CD4-positive, CD25-positive, alpha-beta regulatory T cell (primary cell): ENCODE measurements at regions not wholly inside any gene's neighbourhood (a gene's known extent, or its start where the extent isn't known, plus 50 kb on each side); places are given as distances from the start of the nearest gene placed in this dataset.

Experiments used
- ATAC-seq, 2 donors: fragments of 150-1000 bp; cut with Tn5 transposase; one replicate each; pipeline ENCODE4 v1.10.0; 2021; ENCODE audit warnings: low read depth in 2 of 2, moderate number of reproducible peaks in 2 of 2, moderate library complexity in 1 of 2
- DNase-seq, 3 donors: peaks; one replicate each; pipeline versions ENCODE4 v3.0.0 to v3.0.0-alpha.2; 2012 to 2022; ENCODE audit warnings: mixed read lengths in 1 of 3
- H3K27ac ChIP-seq: one replicate; pipeline ENCODE4 v1.7.0; 2013; ENCODE audit warnings: mild to moderate bottlenecking, low read length; ENCODE audit not compliant: insufficient read depth, poor library complexity, severe bottlenecking
- H3K27me3 ChIP-seq: one replicate; pipeline ENCODE4 v1.7.0; 2013; ENCODE audit warnings: low read length; ENCODE audit not compliant: control insufficient read depth, insufficient read depth
- H3K36me3 ChIP-seq: one replicate; pipeline ENCODE4 v1.7.0; 2013; ENCODE audit warnings: mild to moderate bottlenecking, low read length, moderate library complexity; ENCODE audit not compliant: control insufficient read depth, insufficient read depth
- H3K4me1 ChIP-seq: 2 replicates; pipeline ENCODE4 v1.7.0; 2013; ENCODE audit warnings: mild to moderate bottlenecking, low read length; ENCODE audit not compliant: insufficient read depth, control insufficient read depth, poor library complexity, severe bottlenecking
- H3K4me3 ChIP-seq: one replicate; pipeline ENCODE4 v1.7.0; 2013; ENCODE audit warnings: low read depth, mild to moderate bottlenecking, low read length, moderate library complexity
- H3K9me3 ChIP-seq, 2 experiments: 1 replicate in 1 of 2; 2 replicates in 1 of 2; pipeline ENCODE4 v1.7.0; 2013; ENCODE audit warnings: low read length in 2 of 2, mild to moderate bottlenecking in 1 of 2, moderate library complexity in 1 of 2; ENCODE audit not compliant: control insufficient read depth in 2 of 2
- H3K27ac Mint-ChIP-seq, 3 donors: one replicate each; pipeline ENCODE4 v1.8.0; 2020 to 2022; ENCODE audit warnings: mild to moderate bottlenecking in 3 of 3, mixed read lengths in 3 of 3, moderate library complexity in 2 of 3
- H3K27me3 Mint-ChIP-seq: one replicate; pipeline ENCODE4 v1.8.0; 2022; ENCODE audit warnings: mild to moderate bottlenecking, mixed read lengths
- H3K36me3 Mint-ChIP-seq: one replicate; pipeline ENCODE4 v1.8.0; 2020; ENCODE audit warnings: mixed read lengths
- H3K4me1 Mint-ChIP-seq, 4 donors: one replicate each; pipeline ENCODE4 v1.8.0; 2020 to 2022; ENCODE audit warnings: mixed read lengths in 4 of 4, mild to moderate bottlenecking in 1 of 4
- H3K4me3 Mint-ChIP-seq, 4 donors: one replicate each; pipeline ENCODE4 v1.8.0; 2020 to 2022; ENCODE audit warnings: mild to moderate bottlenecking in 4 of 4, mixed read lengths in 4 of 4, moderate library complexity in 3 of 4
- H3K9me3 Mint-ChIP-seq, 7 donors: one replicate each; pipeline ENCODE4 v1.8.0; 2020 to 2022; ENCODE audit warnings: mixed read lengths in 7 of 7, mild to moderate bottlenecking in 3 of 7, moderate library complexity in 2 of 7

GRCh38 chr12:84069198-84069597 lies 843.4 kb downstream of the SLC6A15 start:
- H3K4me1 ChIP-seq: no peaks in the 10 kb centered on the region
- no peak for ATAC-seq
- Mint-ChIP-seq H3K9me3 (peaks cover 5 to 22% (median 16%) of the 10 kb centered on the region in 7 donors), H3K4me3 (no peak overlapping the region), H3K36me3 (no peaks in the 10 kb centered on the region), H3K27me3 (no peaks in the 10 kb centered on the region), H3K27ac (no peak overlapping the region), H3K4me1 (no peaks in the 10 kb centered on the region)
- no peak for DNase-seq
- H3K36me3 ChIP-seq: no peaks in the 10 kb centered on the region
- no peaks in the 10 kb centered on the region for H3K27me3 ChIP-seq
- peaks cover 0 to 11% of the 10 kb centered on the region in 2 experiments for H3K9me3 ChIP-seq
- no peak overlapping the region for H3K4me3 ChIP-seq
- no peak overlapping the region for H3K27ac ChIP-seq

GRCh38 chr12:84058136-84058535 lies 854.5 kb downstream of the SLC6A15 start:
- Histone ChIP-seq H3K27me3 (no peaks in the 10 kb centered on the region), H3K36me3 (no peaks in the 10 kb centered on the region), H3K9me3 (no peaks in the 10 kb centered on the region), H3K27ac (no peak overlapping the region), H3K4me3 (no peak overlapping the region), H3K4me1 (no peaks in the 10 kb centered on the region)
- no peak overlapping the region for H3K4me3 Mint-ChIP-seq
- no peak for ATAC-seq
- DNase-seq: no peak
- H3K27me3 Mint-ChIP-seq: no peaks in the 10 kb centered on the region
- H3K27ac Mint-ChIP-seq: no peak overlapping the region
- peaks cover 0 to 8% (median 5%) of the 10 kb centered on the region in 7 donors for H3K9me3 Mint-ChIP-seq
- no peaks in the 10 kb centered on the region for H3K36me3 Mint-ChIP-seq
- no peaks in the 10 kb centered on the region for H3K4me1 Mint-ChIP-seq

GRCh38 chr12:84054811-84055210 lies 857.8 kb downstream of the SLC6A15 start:
- Histone ChIP-seq H3K36me3 (no peaks in the 10 kb centered on the region), H3K4me3 (no peak overlapping the region), H3K4me1 (no peaks in the 10 kb centered on the region), H3K9me3 (no peaks in the 10 kb centered on the region), H3K27ac (no peak overlapping the region), H3K27me3 (no peaks in the 10 kb centered on the region)
- ATAC-seq (no peak), DNase-seq (no peak)
- H3K4me3 Mint-ChIP-seq: no peak overlapping the region
- H3K27ac Mint-ChIP-seq: no peak overlapping the region
- no peaks in the 10 kb centered on the region for H3K27me3 Mint-ChIP-seq
- H3K4me1 Mint-ChIP-seq: no peaks in the 10 kb centered on the region
- no peaks in the 10 kb centered on the region for H3K36me3 Mint-ChIP-seq
- peaks cover 0 to 10% (median 5%) of the 10 kb centered on the region in 7 donors for H3K9me3 Mint-ChIP-seq

- no peak overlapping the region for H3K27ac ChIP-seq
- H3K27me3 Mint-ChIP-seq: no peaks in the 10 kb centered on the region
- no peak for ATAC-seq
Observed at GRCh38 chr12:84047881-84048280, 864.7 kb downstream of the SLC6A15 start.

GRCh38 chr12:84046859-84047258 lies 865.7 kb downstream of the SLC6A15 start:
- Mint-ChIP-seq H3K36me3 (no peaks in the 10 kb centered on the region), H3K4me1 (no peaks in the 10 kb centered on the region), H3K9me3 (peaks cover 0 to 5% (median 0%) of the 10 kb centered on the region in 7 donors), H3K27me3 (no peaks in the 10 kb centered on the region), H3K4me3 (no peak overlapping the region), H3K27ac (no peak overlapping the region)
- H3K9me3 ChIP-seq: no peaks in the 10 kb centered on the region
- no peaks in the 10 kb centered on the region for H3K36me3 ChIP-seq
- no peak overlapping the region for H3K4me3 ChIP-seq
- H3K27ac ChIP-seq: no peak overlapping the region
- no peaks in the 10 kb centered on the region for H3K4me1 ChIP-seq
- H3K27me3 ChIP-seq: no peaks in the 10 kb centered on the region
- DNase-seq: no peak
- ATAC-seq: no peak

More at GRCh38 chr12:84047881-84048280, 864.7 kb downstream of the SLC6A15 start:
- no peak overlapping the region for H3K27ac Mint-ChIP-seq
- H3K4me3 Mint-ChIP-seq: no peak overlapping the region
- Histone ChIP-seq H3K9me3 (no peaks in the 10 kb centered on the region), H3K4me1 (no peaks in the 10 kb centered on the region), H3K36me3 (no peaks in the 10 kb centered on the region), H3K4me3 (no peak overlapping the region), H3K27me3 (no peaks in the 10 kb centered on the region)
- no peaks in the 10 kb centered on the region for H3K4me1 Mint-ChIP-seq
- DNase-seq: no peak
- no peaks in the 10 kb centered on the region for H3K36me3 Mint-ChIP-seq
- H3K9me3 Mint-ChIP-seq: peaks cover 0 to 6% (median under 1%) of the 10 kb centered on the region in 7 donors

GRCh38 chr12:84043355-84043754 lies 869.2 kb downstream of the SLC6A15 start:
- Histone ChIP-seq H3K9me3 (no peaks in the 10 kb centered on the region), H3K4me3 (no peak overlapping the region), H3K4me1 (no peaks in the 10 kb centered on the region), H3K27ac (no peak overlapping the region), H3K36me3 (no peaks in the 10 kb centered on the region), H3K27me3 (no peaks in the 10 kb centered on the region)
- H3K27ac Mint-ChIP-seq: no peak overlapping the region
- DNase-seq (no peak), ATAC-seq (no peak)
- no peaks in the 10 kb centered on the region for H3K4me1 Mint-ChIP-seq
- H3K27me3 Mint-ChIP-seq: no peaks in the 10 kb centered on the region
- H3K9me3 Mint-ChIP-seq: peaks cover 0 to 8% (median 0%) of the 10 kb centered on the region in 7 donors
- H3K36me3 Mint-ChIP-seq: no peaks in the 10 kb centered on the region
- no peak overlapping the region for H3K4me3 Mint-ChIP-seq

- Histone ChIP-seq H3K27ac (no peak overlapping the region), H3K27me3 (no peaks in the 10 kb centered on the region), H3K4me3 (no peak overlapping the region), H3K4me1 (no peaks in the 10 kb centered on the region), H3K36me3 (no peaks in the 10 kb centered on the region), H3K9me3 (peaks cover 0 to 4% of the 10 kb centered on the region in 2 experiments)
- no peak for ATAC-seq
- DNase-seq: no peak
- Mint-ChIP-seq H3K9me3 (peaks cover 0 to 14% (median 4%) of the 10 kb centered on the region in 7 donors), H3K27ac (no peak overlapping the region), H3K36me3 (no peaks in the 10 kb centered on the region), H3K27me3 (no peaks in the 10 kb centered on the region), H3K4me3 (no peak overlapping the region), H3K4me1 (no peaks in the 10 kb centered on the region)
Observed at GRCh38 chr12:84038242-84038641, 874.4 kb downstream of the SLC6A15 start.

GRCh38 chr12:84036912-84037311 lies 875.7 kb downstream of the SLC6A15 start:
- ATAC-seq: no peak
- Mint-ChIP-seq H3K9me3 (peaks cover 0 to 14% (median 5%) of the 10 kb centered on the region in 7 donors), H3K4me1 (no peaks in the 10 kb centered on the region)

More at GRCh38 chr12:84036912-84037311, 875.7 kb downstream of the SLC6A15 start:
- no peaks in the 10 kb centered on the region for H3K36me3 Mint-ChIP-seq
- no peaks in the 10 kb centered on the region for H3K4me1 ChIP-seq
- no peaks in the 10 kb centered on the region for H3K27me3 Mint-ChIP-seq
- H3K27ac Mint-ChIP-seq: no peak overlapping the region
- H3K27me3 ChIP-seq: no peaks in the 10 kb centered on the region
- H3K4me3 Mint-ChIP-seq: no peak overlapping the region
- no peak for DNase-seq
- H3K4me3 ChIP-seq: no peak overlapping the region
- H3K9me3 ChIP-seq: peaks cover 0 to 4% of the 10 kb centered on the region in 2 experiments
- H3K27ac ChIP-seq: no peak overlapping the region
- no peaks in the 10 kb centered on the region for H3K36me3 ChIP-seq
